Uterus (tissue), 2 donors: ENCODE measurements at regions not wholly inside any gene's neighbourhood (a gene's known extent, or its start where the extent isn't known, plus 50 kb on each side); places are given as distances from the start of the nearest gene placed in this dataset.

Source experiments
- POLR2A ChIP-seq, 2 donors: fragments of 450-650 bp; IDR thresholded peaks; one replicate each; pipeline ENCODE4 v1.6.1; 2016; ENCODE audit warnings: antibody characterized with exemption in 2 of 2, mild to moderate bottlenecking in 1 of 2, moderate library complexity in 1 of 2
- TF ChIP-seq, protein P1 (sequence below), 4 experiments: fragments of 200-600 bp in 2 of 4; fragments of 450-650 bp in 2 of 4; sonication (generic) in 2 of 4; IDR thresholded peaks; one replicate each; pipeline ENCODE4 v1.5.1; 2016 to 2019; ENCODE audit warnings: antibody characterized with exemption in 4 of 4, mild to moderate bottlenecking in 2 of 4, moderate library complexity in 1 of 4

DNA sequence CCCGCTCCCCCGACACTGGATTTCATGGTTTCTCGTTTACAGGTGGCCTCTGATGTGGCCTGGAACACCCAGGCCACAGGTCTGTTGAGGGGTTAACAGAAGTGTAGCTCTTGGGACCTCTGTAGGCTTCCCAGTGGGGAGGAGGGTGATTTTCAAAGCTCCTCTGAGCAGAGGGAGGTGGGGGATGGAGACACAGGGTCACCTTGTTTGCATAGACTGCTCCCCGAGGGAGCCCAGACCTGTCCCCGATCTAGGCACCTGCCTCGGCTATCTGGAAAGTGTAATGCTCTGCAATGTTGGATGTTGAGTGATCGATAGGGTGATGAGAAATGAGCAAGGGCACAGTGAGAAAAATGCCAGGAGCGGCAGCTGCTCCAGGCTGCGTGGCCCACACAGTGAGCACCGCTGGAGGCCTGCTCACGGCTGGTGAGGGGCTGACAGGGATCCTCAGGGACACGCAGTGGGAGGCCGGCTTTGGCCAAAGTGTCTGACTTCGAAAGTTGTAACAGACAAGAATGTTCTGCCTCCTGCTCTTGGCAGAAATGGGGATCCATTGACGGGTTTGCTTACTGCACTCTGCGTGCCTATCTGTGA is 594.1 kb downstream of the BRD1 start:
- TF ChIP-seq, protein P1, sequence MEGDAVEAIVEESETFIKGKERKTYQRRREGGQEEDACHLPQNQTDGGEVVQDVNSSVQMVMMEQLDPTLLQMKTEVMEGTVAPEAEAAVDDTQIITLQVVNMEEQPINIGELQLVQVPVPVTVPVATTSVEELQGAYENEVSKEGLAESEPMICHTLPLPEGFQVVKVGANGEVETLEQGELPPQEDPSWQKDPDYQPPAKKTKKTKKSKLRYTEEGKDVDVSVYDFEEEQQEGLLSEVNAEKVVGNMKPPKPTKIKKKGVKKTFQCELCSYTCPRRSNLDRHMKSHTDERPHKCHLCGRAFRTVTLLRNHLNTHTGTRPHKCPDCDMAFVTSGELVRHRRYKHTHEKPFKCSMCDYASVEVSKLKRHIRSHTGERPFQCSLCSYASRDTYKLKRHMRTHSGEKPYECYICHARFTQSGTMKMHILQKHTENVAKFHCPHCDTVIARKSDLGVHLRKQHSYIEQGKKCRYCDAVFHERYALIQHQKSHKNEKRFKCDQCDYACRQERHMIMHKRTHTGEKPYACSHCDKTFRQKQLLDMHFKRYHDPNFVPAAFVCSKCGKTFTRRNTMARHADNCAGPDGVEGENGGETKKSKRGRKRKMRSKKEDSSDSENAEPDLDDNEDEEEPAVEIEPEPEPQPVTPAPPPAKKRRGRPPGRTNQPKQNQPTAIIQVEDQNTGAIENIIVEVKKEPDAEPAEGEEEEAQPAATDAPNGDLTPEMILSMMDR (IDR thresholded peaks at IDR 0.05), result no peak
- TF ChIP-seq POLR2A (IDR thresholded peaks at IDR 0.05), result no peak
